D341Med (cell line): ENCODE measurements at regions not wholly inside any gene's neighbourhood (a gene's known extent, or its start where the extent isn't known, plus 50 kb on each side); places are given as distances from the start of the nearest gene placed in this dataset.

Experiments used
- DNase-seq: peaks from one replicate; pipeline ENCODE4 v3.0.0; 2012; ENCODE audit warnings: low spot score

GRCh38 chr1:37281354-37281753 is 193.0 kb upstream of the ZC3H12A start:
- DNase-seq, result no peak

- DNase-seq, result no peak
Measured at GRCh38 chr1:37282764-37283163, 191.6 kb upstream of the ZC3H12A start.

GRCh38 chr1:37284053-37284452 is 190.3 kb upstream of the ZC3H12A start:
- no peak for DNase-seq

GRCh38 chr1:37286881-37287280 is 187.5 kb upstream of the ZC3H12A start:
- DNase-seq, result no peak

GRCh38 chr1:37288900-37289299 is 185.5 kb upstream of the ZC3H12A start:
- no peak for DNase-seq

GRCh38 chr1:37290718-37291117 is 183.7 kb upstream of the ZC3H12A start:
- no peak for DNase-seq

GRCh38 chr1:37292789-37293188 is 181.6 kb upstream of the ZC3H12A start:
- DNase-seq, result no peak

- no peak for DNase-seq
Measured at GRCh38 chr1:37294096-37294495, 180.3 kb upstream of the ZC3H12A start.

- DNase-seq, result no peak
Measured at GRCh38 chr1:37294529-37294928, 179.9 kb upstream of the ZC3H12A start.

GRCh38 chr1:37298769-37299168 is 175.6 kb upstream of the ZC3H12A start:
- no peak for DNase-seq

- DNase-seq, result no peak
Measured at GRCh38 chr1:37299216-37299615, 175.2 kb upstream of the ZC3H12A start.

GRCh38 chr1:37303884-37304574 is 170.4 kb upstream of the ZC3H12A start:
- no peak for DNase-seq

GRCh38 chr1:37305108-37305507 is 169.3 kb upstream of the ZC3H12A start:
- DNase-seq, result no peak

- peak; percentile 37 for DNase-seq
Measured at GRCh38 chr1:37305841-37306240, 168.5 kb upstream of the ZC3H12A start.

- DNase-seq, result no peak
Measured at GRCh38 chr1:37306461-37306860, 167.9 kb upstream of the ZC3H12A start.

GRCh38 chr1:37306871-37307270 is 167.5 kb upstream of the ZC3H12A start:
- DNase-seq, result no peak

GRCh38 chr1:37308031-37308960 is 166.1 kb upstream of the ZC3H12A start:
- DNase-seq, result no peak

GRCh38 chr1:37309574-37309973 is 164.8 kb upstream of the ZC3H12A start:
- DNase-seq, result no peak

GRCh38 chr1:37310064-37310463 is 164.3 kb upstream of the ZC3H12A start:
- no peak for DNase-seq

GRCh38 chr1:37315371-37315846 is 159.0 kb upstream of the ZC3H12A start:
- no peak for DNase-seq

GRCh38 chr1:37317870-37318467 is 156.4 kb upstream of the ZC3H12A start:
- no peak for DNase-seq

- DNase-seq, result no peak
Measured at GRCh38 chr1:37318490-37318889, 155.9 kb upstream of the ZC3H12A start.

- no peak for DNase-seq
Measured at GRCh38 chr1:37319284-37319683, 155.1 kb upstream of the ZC3H12A start.
